Hepatocyte (in vitro differentiated cells): ENCODE measurements at regions not wholly inside any gene's neighbourhood (a gene's known extent, or its start where the extent isn't known, plus 50 kb on each side); places are given as distances from the start of the nearest gene placed in this dataset.

ENCODE experiments used
- CTCF ChIP-seq: fragments of 200-600 bp; sonication (generic); IDR thresholded peaks from 2 replicates; pipeline ENCODE4 v1.5.1; 2016; ENCODE audit warnings: antibody characterized with exemption, mild to moderate bottlenecking; ENCODE audit not compliant: poor library complexity
- EZH2 ChIP-seq: fragments of 200-600 bp; sonication (generic); IDR thresholded peaks from 2 replicates; pipeline ENCODE4 v1.6.1; 2016; ENCODE audit warnings: antibody characterized with exemption, mild to moderate bottlenecking, borderline replicate concordance
- EZH2phosphoT487 ChIP-seq: fragments of 200-600 bp; sonication (generic); IDR thresholded peaks from one replicate; pipeline ENCODE4 v1.6.1; 2018; ENCODE audit warnings: antibody characterized with exemption, mild to moderate bottlenecking, low read depth, moderate library complexity; ENCODE audit not compliant: unreplicated experiment, severe bottlenecking

DNA sequence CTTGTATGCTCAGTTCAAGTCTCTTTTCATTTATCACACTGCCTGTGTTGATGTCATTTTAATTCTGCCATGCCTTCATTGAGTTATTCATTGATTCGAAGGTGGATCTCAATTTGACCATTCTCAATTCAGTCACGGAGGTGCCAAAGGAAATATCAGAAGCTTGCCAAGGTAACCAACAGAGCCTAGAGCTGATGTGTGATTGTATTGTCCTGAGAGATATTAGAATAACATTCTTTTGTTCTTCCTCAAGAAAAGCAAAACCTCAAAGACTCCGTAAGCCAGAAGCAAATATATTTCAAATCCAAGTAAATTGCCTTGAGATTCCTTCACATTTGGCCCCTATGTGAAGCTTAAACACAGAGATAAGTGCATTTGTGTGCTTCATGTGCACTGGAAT, 345.3 kb downstream of the CXCL12 start:
- TF ChIP-seq EZH2 (no peak), CTCF (no peak), EZH2phosphoT487 (no peak)
